Lung (tissue), 11 donors: ENCODE measurements at regions not wholly inside any gene's neighbourhood (a gene's known extent, or its start where the extent isn't known, plus 50 kb on each side); places are given as distances from the start of the nearest gene placed in this dataset.
"Not testable (repeated sequence)": the region's sequence is repeated elsewhere in the genome, so short reads cannot be mapped to it uniquely, and the experiment has no call there.

Experiments used
- ATAC-seq: fragments of 200-7000 bp; cut with Tn5 transposase; one replicate; pipeline ENCODE4 v1.9.1; 2020; ENCODE audit warnings: moderate number of reproducible peaks; ENCODE audit not compliant: insufficient read depth, low FRiP score
- DNase-seq, 3 donors: peaks; one replicate each; pipeline ENCODE4 v3.0.0-alpha.2; 2013 to 2017
- H3K27ac ChIP-seq, 2 donors: one replicate each; pipeline ENCODE4 v1.5.1; 2013; ENCODE audit warnings: mild to moderate bottlenecking in 2 of 2, moderate library complexity in 2 of 2, control low read depth in 1 of 2, inconsistent platforms in 1 of 2, low read depth in 1 of 2, low read length in 1 of 2
- H3K27me3 ChIP-seq, 3 donors: one replicate each; pipeline ENCODE4 v1.5.1; 2013; ENCODE audit warnings: low read length in 2 of 3; ENCODE audit not compliant: control insufficient read depth in 3 of 3, insufficient read depth in 3 of 3
- H3K36me3 ChIP-seq, 4 donors: one replicate each; pipeline ENCODE4 v1.5.1; 2013; ENCODE audit warnings: low read length in 4 of 4, mild to moderate bottlenecking in 1 of 4, moderate library complexity in 1 of 4; ENCODE audit not compliant: control insufficient read depth in 4 of 4, insufficient read depth in 4 of 4
- H3K4me1 ChIP-seq, 5 donors: one replicate each; pipeline ENCODE4 v1.5.1; 2013; ENCODE audit warnings: low read length in 5 of 5, mild to moderate bottlenecking in 2 of 5, moderate library complexity in 1 of 5; ENCODE audit not compliant: control insufficient read depth in 5 of 5, insufficient read depth in 5 of 5
- H3K4me3 ChIP-seq: one replicate; pipeline ENCODE4 v1.5.1; 2013; ENCODE audit warnings: mild to moderate bottlenecking, control low read depth, moderate library complexity
- H3K9ac ChIP-seq, 2 donors: one replicate each; pipeline ENCODE4 v1.5.1; 2013; ENCODE audit warnings: low read length in 2 of 2, control low read depth in 1 of 2; ENCODE audit not compliant: insufficient read depth in 1 of 2
- H3K9me3 ChIP-seq, 4 donors: one replicate each; pipeline ENCODE4 v1.5.1; 2013; ENCODE audit warnings: low read length in 3 of 4, mild to moderate bottlenecking in 1 of 4, moderate library complexity in 1 of 4; ENCODE audit not compliant: control insufficient read depth in 4 of 4, insufficient read depth in 3 of 4
- WGBS, 2 donors: extraction: QIAGEN DNeasy Blood & Tissue Kit; methylation state at CpG; one replicate each; pipeline ENCODE4 v1.1.7; 2013; 5-methylcytosine and 5-hydroxymethylcytosine counted together
- TF ChIP-seq, protein P1 (sequence below): IDR thresholded peaks from 2 replicates; pipeline ENCODE4 v1.5.1; 2012; ENCODE audit warnings: mild to moderate bottlenecking; ENCODE audit errors: control extremely low read depth, extremely low read depth
- donor health status: control.
- donor health status: control.
- donor health status: Bipolar disorder and iron deficiency.
- donor health status: healthy.
- donor health status: DM: yes; HTN: yes; CAD: no.

DNA sequence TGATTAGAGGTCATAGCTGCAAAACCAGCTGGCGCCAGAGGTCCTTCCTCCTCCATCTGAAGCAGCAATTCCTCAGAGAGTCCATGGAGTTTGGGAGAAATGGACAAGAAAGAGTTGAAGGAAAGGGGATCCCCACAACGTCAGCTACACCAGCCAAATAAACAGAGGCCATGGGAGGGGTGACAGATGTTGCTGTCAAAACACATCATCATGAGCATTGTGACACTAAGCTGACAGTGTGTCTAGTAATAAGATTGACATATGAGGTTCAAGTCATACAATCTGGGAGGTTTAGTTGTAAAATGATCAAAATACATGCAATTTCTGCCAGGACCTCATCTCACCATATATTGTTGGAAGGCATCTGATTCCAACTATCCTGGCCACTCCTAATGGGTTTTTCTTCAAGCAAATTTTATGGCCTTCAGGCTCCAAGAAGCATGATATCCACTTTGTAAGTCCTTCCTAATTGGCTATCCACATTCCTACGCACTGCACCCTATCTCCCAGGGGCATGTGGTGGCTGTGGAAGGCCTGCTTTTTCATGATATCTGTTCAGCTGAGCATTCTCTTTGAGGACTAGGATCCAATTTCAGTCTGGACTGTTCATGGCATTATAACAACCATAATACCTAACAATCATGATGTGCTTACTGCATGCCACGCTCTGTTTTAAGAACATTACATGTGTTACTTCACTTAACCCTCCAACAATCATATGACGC is 335.0 kb upstream of the ID2 start:
- ATAC-seq: no peak
- Histone ChIP-seq H3K4me1 (peaks cover 0 to 1% (median 0%) of the 10 kb centered on the region in 5 donors), H3K9ac (no peak overlapping the region), H3K27ac (no peak overlapping the region), H3K4me3 (no peak overlapping the region), H3K36me3 (no peaks in the 10 kb centered on the region), H3K27me3 (no peaks in the 10 kb centered on the region), H3K9me3 (peaks cover 0 to 2% (median 0%) of the 10 kb centered on the region in 4 donors)
- 90 to 94% methylated on average over 5 of the region's 5 CpGs for WGBS, 2 donors
- no peak for DNase-seq
- TF ChIP-seq, protein P1, sequence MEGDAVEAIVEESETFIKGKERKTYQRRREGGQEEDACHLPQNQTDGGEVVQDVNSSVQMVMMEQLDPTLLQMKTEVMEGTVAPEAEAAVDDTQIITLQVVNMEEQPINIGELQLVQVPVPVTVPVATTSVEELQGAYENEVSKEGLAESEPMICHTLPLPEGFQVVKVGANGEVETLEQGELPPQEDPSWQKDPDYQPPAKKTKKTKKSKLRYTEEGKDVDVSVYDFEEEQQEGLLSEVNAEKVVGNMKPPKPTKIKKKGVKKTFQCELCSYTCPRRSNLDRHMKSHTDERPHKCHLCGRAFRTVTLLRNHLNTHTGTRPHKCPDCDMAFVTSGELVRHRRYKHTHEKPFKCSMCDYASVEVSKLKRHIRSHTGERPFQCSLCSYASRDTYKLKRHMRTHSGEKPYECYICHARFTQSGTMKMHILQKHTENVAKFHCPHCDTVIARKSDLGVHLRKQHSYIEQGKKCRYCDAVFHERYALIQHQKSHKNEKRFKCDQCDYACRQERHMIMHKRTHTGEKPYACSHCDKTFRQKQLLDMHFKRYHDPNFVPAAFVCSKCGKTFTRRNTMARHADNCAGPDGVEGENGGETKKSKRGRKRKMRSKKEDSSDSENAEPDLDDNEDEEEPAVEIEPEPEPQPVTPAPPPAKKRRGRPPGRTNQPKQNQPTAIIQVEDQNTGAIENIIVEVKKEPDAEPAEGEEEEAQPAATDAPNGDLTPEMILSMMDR: no peak

DNA sequence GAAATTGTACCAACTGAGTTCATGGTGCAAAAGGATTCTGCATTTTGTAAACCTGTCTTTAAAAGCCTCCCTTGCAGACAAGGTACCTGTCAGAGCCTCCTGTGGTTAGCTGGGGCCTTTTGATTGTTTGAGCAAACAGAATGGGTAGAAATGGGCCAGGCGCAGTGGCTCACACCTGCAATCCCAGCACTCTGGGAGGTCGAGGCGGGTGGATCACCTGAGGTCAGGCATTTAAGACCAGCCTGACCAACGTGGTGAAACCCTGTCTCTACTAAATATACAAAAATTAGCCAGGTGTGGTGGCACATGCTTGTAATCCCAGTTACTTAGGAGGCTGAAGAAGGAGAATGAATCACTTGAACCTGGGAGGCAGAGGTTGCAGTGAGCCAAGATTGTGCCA is 332.9 kb upstream of the ID2 start:
- WGBS, 2 donors: 80 to 88% methylated on average over 4 of the region's 4 CpGs
- not testable (repeated sequence) for H3K9me3 ChIP-seq, DNase-seq, H3K36me3 ChIP-seq, H3K27ac ChIP-seq, H3K4me3 ChIP-seq, ATAC-seq, H3K9ac ChIP-seq, H3K27me3 ChIP-seq, H3K4me1 ChIP-seq

DNA sequence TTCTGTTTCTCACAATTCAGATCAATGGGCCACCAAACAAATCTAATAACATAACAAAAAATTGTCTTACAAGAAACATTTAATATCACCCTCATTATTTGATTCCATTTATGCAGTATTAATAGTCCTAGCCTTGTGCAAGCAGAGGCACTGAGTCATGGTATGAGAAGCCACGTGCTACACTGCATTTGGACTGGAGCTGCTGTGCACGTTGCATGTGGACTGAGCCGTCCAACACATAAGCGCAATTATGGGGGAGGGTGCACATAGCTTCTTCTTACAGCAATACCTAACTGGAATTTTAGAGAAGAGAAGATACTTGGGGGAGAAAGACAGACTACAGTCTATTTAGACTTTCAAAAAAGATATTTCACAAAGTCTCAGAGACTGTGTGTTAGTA is 329.6 kb upstream of the ID2 start:
- Histone ChIP-seq H3K4me1 (peaks cover 0 to 1% (median 0%) of the 10 kb centered on the region in 5 donors), H3K36me3 (no peaks in the 10 kb centered on the region), H3K9me3 (peaks cover 0 to 12% (median 2%) of the 10 kb centered on the region in 4 donors), H3K9ac (no peak overlapping the region), H3K27ac (no peak overlapping the region), H3K27me3 (no peaks in the 10 kb centered on the region), H3K4me3 (no peak overlapping the region)
- DNase-seq (no peak), ATAC-seq (no peak)
- TF ChIP-seq, protein P1: no peak
- 82% methylated on average over 4 of the region's 4 CpGs for WGBS, 2 donors

DNA sequence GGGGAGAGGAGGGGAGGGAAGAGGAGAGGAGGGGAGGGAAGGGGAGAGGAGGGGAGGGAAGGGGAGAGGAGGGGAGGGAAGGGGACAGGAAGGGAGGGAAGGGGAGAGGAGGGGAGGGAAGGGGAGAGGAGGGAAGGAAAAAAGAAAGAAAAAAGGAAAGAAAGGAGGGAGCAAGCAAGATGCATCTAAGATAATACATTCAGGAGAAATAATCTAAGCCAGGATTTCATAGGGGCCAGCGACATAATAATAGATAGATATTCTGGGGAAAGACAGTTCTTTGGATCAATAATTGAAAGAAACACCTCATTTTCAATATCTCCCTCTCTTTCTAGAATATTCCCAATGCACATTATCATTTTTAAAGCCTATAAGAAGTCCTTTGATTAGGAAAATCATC is 328.9 kb upstream of the ID2 start:
- 100% methylated on average over 1 of the region's 1 CpG for WGBS, 2 donors
- H3K9ac ChIP-seq: no peak overlapping the region
- ATAC-seq: no peak
- no peaks in the 10 kb centered on the region for H3K36me3 ChIP-seq
- H3K27me3 ChIP-seq: no peaks in the 10 kb centered on the region
- H3K27ac ChIP-seq: no peak overlapping the region
- peaks cover 0 to 1% (median 0%) of the 10 kb centered on the region in 5 donors for H3K4me1 ChIP-seq
- TF ChIP-seq, protein P1: no peak
- H3K4me3 ChIP-seq: no peak overlapping the region
- peaks cover 0 to 12% (median 2%) of the 10 kb centered on the region in 4 donors for H3K9me3 ChIP-seq
- DNase-seq: no peak
